ENCODE measurements at regions not wholly inside any gene's neighbourhood (a gene's known extent, or its start where the extent isn't known, plus 50 kb on each side); places are given as distances from the start of the nearest gene placed in this dataset.

DNA sequence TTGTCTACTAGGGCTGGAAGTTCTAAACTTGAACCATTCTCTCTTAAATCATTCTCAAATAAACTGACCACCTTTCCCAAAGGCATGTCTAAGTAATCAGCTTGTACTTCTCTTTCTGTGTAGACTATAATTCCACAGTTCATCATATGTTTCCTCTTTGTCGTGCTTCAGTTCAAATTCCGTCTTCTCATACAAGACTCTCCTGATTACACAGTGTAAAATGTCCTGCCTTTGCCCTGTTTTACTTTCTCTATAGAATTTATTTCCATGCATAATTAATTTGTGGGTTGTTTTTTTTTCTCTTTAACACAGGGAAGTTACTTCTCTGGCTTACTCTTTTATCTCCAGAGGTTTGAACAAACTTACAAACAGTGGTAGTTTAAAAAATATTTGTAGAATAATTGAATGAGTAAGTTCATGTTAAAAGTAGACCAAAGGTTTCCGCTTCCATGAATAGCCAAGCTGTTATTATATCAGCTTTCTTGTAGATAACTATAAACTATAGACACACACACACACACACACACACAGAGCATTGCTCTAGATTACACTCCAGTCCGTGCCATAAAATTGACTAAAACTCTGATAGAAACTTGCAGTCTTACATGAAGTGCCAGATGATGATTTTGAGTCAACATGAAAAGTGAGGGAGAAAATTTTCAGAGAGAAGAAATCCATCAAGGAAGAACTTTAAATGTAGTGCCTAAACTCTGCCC lies 119.0 kb downstream of the SUCNR1 start:
- no peak for DNase-seq (ENCODE audit: low read depth)

DNA sequence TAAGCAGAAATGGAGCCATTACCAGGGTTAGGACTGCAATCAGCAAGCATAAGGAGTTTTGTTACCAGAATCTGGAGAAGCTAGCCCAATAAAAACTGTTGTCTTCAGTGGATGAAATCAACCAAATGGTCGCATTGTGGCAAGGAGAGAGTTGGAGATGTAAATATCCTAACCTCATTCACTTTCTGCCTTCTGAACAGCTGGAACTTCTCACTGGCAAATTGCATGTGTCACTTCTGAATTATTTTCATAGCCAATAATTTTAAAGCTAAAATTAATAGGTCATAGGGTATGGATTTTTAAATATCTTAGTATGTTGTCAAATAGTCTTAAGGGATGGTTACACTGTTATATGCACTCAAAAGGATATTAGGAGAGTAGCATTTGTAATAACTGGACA lies 121.6 kb downstream of the SUCNR1 start:
- no peak for DNase-seq (ENCODE audit: low read depth)

DNA sequence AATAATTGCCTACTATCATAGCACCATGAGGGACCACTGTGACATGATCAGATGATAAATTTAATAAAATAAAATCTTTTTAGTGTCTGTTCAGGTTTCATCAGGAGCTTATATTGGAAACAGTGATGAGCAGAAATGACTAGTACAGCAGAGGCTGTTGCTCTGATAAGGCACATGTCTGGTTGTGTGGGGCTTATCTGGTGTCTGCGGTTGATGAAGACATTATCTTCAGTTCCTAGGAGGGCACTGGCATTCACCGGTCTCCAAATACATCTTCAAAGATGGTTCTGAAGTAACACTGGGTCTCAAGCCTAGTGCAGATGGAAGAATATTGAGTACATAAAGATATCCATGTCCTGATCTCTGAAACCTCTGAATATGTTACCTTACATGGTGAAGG lies 125.3 kb downstream of the SUCNR1 start:
- no peak for DNase-seq (ENCODE audit: low read depth)

DNA sequence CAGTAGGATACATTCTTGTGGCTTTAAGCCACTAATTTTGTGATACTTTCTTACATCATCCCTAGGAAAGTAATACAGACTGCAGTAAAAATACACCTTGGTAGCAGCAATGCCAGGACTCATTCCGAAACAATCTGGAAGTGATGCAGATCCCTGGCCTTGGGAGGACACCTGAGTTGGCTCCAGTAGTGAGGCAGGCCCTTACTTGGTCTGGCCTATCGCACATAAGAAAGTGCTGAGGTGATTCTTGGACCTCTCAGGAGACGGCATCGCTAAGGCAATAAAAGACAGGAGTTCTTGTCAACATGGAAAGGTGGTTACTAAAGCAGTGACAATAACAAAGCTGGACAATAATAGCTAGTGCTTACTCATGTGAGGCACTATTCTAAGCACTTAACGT lies 126.5 kb downstream of the SUCNR1 start:
- no peak for DNase-seq (ENCODE audit: low read depth)

DNA sequence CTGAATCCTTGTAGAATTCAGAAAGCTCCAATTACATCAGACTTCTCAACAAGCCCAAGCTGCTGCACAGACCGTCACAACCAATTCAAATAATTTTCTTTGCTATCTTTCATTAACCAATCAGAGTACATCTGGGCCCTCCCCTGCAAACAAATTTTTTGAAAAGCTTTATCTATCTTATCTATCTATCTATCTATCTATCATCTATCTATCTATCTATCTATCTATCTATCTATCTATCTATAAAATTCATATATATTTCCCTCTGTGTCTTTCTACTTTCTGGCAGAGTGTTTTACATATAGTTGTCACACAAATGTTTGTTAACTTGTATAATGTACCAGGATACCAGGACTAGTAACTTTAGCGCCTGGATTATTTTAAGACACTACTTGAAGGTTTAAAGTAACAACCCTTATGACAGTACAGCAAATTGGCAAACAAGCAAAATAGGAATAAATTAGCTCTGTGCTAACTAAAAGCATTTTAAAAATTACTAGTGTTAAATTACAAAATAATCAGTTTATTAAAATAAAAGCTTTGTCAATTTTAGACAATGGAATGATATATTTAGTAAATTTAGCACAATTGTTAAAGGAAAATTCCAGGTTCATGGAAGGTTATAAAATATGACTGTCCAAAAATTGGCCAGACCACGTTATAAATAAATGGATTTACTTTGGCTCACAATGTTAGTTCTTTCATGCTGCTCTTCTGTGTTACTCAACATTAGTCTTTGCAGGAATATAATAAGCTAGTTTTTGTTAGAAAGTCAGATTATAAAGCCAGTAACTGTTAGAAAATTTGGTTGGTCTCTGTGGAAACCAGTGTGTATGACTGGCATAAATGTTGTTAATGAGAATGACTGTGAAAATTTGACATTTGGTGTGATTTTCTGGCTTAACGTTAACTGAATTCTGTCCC lies 138.6 kb downstream of the SUCNR1 start:
- DNase-seq (ENCODE audit: low read depth) = no peak

DNA sequence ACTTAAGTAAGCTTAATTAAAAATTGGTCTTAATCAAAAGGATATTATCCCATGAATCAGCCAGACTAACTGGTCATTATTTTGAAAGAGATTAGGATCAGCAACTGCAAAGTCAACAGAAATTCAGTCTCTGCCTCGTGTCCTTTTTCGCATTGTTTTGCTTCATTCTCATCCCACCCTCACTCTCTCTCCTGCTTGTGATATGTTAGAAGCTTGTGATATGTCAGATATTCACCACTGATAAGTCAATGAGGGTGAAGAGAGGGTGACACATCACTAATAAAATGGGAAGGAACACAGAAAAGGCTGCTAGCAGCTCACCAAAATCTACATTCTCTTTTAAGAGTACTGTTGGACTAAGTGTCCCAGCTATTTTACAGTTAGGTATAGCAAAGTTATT lies 146.1 kb downstream of the SUCNR1 start:
- no peak for DNase-seq (ENCODE audit: low read depth)

DNA sequence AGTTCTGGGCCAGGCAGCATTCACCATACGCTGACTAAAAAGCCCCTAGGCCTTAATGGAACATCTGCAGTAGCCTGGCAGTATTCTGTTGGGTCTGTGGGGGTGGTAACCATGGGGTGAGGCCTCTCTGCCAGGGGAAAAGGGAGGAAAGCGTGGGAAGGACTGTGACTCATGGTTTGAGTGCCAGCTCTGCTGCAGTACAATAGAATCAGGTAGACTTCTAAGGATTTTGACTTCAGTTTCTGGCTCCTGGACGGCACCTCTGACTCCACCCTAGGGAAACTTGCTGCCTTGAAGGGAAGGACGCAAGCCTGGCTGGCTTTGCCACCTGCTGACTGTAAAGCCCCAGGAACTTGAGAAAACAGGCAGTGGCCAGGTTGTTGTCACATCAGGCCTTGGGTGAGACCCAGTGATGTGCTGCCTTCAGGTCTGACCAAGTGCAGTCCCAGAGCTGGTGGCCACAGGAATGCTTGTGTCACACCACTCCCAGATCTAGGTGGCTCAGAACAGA lies 148.6 kb downstream of the SUCNR1 start:
- DNase-seq (ENCODE audit: low read depth) = no peak

DNA sequence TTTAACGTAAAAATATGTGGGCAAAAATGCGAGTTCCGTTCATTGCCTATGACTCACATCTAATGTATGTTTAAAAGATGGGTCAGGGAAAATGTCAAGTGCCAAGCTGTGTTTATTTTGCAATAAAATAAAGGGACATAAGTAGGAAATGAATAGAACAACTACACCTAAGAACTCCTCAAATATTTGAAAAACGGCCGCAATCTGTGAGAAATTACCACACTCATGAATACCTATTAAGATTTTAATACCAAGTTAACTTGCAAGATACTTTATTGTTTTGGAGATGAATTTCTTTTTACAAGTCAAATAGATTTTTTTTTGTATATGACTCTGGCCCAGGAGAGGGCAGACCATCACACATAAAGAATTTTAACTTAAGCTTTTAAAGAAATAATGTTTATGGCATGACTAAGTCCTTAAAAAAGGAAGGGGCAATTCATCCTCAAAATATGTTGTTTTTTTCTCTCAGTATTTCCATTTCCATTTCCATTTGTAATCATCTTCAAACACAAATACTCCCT lies 152.7 kb downstream of the SUCNR1 start:
- DNase-seq (ENCODE audit: low read depth) = no peak

DNA sequence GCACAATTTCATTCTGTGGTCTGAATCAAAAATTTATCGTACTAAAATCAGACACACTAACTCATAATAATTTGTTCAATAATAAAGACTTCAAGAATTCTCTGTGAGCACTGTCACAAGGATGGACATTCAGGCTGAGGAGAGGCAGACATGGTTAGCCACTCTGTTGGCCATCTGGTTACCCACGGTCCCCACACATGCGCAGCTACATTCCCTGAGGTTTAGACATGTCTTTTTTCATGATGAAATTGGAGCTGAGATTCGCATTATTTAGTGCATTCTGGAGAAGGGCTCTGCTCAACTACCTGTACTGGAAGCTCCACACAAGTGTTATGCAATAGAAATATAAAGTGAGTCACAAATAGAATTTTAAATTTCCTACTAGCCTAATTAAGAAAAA lies 156.9 kb downstream of the SUCNR1 start:
- DNase-seq (ENCODE audit: low read depth) = no peak

DNA sequence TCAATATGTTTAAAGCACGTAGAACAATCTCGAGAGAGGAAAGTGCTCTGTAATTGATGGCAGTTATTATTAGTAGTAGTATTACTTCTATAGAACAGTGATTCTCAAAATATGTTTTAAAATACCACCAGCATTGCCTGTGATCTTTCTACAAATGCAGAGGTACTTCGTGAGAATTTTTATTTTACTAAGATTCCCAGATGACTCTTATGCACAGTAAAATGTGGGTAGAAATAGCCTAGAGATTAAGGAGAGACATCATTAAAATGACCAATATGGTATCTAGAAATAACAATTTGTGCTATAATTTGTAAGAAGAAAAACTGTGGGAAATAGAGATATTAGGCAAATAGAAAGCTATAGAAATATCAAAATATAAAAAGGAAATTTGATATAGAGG lies 157.9 kb downstream of the SUCNR1 start:
- DNase-seq (ENCODE audit: low read depth) = no peak

DNA sequence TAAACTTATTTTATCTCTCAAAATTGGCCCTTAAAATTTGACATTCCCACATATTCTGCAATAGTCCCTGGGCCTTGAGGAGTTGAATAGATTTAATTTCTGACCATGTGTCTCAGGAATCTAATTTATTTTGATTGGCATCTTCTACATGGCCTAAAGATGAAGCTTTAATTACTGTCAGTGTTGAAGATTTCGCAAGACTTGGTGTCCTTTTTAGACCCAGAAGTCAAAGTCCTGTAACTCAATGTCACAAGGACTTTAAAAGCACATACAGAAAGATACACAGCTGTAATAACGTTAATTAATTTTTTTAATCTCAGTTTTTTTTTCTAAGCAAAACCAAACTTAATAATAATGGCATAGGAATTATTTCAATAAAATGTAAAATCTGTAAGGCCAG lies 163.9 kb downstream of the SUCNR1 start:
- no peak for DNase-seq (ENCODE audit: low read depth)

DNA sequence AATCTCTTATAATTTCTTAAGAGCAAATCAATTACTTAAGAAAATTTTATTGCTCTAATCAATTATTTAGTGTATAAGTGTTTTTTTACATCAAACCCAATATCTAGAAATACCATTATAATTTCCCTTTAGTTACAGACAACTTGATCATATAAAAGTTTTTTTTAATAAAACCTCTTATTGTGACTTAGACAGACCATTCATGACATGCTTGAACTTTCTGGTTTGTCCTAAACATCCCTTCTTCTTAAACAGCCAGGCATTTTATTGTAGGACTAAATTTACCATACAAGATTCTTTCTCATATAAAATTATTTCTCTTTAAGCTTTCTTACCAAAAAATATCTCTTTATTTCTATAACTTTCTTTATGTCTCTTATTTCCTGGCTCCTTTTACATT lies 164.5 kb downstream of the SUCNR1 start:
- DNase-seq (ENCODE audit: low read depth) = no peak

DNA sequence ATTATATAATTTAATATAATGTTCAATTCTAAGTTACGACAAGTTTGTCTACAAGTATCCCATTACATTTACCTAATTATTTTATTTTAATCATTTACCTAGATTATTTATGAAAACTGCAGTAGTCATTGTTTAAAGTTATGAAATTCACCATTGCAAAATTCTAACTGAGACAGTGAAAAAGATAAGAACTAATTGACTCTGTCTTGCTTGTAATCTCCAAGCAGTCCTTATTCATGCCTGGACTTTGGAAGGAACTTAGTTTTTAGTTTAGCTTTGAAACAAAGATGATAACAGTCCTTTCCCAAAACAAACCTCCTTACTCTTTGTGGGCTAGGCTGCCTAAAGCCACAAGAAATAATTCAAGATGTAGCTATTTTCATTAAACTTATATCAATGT lies 165.0 kb downstream of the SUCNR1 start:
- no peak for DNase-seq (ENCODE audit: low read depth)

DNA sequence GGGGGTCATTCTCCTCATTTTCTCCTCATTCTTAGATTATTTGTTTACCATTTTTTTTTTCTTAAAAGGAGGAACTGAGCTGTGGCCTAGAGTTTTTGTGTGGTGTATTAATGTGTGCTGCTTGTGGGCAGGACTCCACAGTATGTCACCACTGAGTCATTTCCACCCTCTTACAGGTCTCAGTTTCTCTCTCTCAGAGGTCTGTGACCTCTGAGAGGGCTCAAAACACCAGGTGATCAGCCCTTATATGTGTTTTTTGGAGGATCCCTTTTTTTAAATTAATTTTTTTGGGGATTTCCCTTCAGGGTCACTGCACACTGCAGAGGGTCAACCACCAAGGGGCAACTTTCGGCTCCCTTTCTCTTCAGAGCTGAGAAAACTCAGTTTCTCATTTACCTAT lies 166.4 kb downstream of the SUCNR1 start:
- no peak for DNase-seq (ENCODE audit: low read depth)

DNA sequence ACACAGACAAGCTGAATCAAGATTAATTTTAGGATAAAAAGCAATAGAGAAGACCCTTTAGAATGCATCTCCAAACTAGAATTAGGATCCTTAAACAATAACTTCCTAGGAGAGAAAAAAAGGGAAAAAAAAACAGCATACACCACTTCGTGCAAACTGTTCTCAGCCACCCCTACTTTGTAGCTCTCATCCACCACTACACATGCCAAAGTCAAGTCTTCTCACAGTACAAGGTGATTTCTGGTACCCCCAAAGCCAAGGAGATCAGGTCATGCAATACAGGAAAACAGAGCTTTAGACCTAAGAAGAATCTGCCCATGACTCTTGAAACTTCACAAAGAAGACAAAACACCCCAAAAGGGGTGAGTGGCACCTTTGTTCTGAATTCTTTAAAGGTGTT lies 166.9 kb downstream of the SUCNR1 start:
- DNase-seq (ENCODE audit: low read depth) = no peak

DNA sequence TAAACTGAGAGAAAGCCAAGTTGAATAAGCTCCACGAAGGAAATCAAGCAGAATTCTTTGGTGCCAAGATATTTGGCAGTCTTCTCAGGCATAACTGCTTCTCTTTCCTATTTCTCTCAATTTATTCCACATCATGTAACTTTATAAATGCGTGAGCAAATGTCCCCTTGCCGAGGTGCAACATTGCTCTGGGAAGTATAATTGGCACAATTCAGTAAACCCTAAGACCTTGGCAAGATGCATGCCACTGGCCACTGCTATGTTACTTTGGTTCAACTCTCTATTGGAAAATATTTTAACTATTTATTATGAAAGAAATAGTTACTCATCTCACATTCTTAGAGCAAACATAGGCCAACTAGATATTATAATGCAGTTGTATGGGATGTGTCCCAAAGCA lies 170.2 kb downstream of the SUCNR1 start:
- DNase-seq (ENCODE audit: low read depth) = no peak

DNA sequence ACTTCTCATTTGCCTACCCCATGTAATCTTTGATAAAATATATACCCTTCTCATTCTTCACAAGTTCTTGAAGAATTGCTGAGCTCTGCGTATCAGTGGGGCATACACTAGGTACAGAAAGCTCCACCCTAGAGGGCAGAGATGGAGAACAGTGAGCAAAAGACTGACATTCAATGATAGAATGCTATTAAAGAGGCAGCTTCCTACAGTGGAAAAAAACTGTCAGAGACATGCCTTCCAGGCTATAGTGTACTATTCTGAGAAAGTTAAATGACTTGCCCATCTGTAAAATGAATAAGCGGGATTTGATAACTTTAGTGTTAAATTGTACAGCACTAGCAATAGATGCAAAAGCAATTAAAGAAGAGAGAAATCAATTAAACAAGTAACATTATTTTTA lies 172.8 kb downstream of the SUCNR1 start:
- no peak for DNase-seq (ENCODE audit: low read depth)

DNA sequence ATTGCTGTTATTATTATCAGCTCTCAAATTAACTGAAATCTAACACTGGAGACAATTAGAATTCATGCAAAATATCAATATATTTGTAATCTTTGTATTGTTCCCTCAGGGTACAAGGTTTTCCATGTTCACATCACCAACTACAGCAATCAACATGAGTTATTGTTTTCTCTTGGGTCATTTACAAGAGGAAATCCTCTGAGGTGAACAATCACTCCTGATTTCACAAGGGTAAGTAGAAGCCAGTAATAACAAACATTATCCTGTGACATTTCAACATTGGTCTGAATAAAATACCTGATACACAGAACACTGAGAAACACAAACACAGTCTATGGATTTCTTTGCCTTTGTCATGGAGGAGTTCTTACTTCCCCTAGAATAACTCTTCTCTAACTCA lies 174.0 kb downstream of the SUCNR1 start:
- no peak for DNase-seq (ENCODE audit: low read depth)

DNA sequence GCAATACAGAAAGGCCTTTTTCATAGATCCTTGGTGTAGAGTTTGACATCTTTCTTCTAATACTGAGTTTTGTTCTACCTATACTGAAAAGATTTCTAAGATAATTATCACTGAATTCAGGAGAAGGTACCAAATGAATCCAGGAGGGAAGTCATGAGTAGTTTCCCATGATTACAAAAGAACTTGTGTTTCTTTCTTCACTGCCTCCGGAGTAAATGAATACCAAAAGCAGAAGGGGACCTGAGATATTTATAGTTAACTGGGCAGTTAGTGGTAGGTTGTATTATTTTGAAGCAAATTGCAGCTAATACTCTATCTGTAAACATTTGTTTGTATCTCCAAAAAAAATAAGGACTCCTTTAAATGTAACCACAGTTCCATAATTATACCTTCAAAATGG lies 175.4 kb downstream of the SUCNR1 start:
- no peak for DNase-seq (ENCODE audit: low read depth)

DNA sequence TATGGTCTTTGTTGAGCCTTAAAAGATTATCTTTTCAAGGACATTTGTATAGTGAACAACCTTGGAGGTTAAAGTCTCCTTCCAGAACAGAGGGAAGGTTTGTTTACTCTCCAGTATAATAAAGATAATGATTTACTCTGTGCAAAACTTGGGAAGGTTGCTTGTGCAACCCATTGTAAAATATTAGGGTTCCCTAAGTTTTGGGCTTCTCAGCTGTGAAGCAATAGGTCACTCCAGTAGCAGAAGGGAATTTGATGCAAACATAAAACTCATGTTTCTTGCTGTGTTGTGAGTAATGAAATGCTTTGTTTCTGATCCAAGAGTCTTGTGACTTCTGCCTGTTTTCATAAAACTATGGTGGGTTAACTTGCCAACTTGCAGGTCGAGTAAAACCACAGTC lies 177.5 kb downstream of the SUCNR1 start:
- DNase-seq (ENCODE audit: low read depth) = no peak

DNA sequence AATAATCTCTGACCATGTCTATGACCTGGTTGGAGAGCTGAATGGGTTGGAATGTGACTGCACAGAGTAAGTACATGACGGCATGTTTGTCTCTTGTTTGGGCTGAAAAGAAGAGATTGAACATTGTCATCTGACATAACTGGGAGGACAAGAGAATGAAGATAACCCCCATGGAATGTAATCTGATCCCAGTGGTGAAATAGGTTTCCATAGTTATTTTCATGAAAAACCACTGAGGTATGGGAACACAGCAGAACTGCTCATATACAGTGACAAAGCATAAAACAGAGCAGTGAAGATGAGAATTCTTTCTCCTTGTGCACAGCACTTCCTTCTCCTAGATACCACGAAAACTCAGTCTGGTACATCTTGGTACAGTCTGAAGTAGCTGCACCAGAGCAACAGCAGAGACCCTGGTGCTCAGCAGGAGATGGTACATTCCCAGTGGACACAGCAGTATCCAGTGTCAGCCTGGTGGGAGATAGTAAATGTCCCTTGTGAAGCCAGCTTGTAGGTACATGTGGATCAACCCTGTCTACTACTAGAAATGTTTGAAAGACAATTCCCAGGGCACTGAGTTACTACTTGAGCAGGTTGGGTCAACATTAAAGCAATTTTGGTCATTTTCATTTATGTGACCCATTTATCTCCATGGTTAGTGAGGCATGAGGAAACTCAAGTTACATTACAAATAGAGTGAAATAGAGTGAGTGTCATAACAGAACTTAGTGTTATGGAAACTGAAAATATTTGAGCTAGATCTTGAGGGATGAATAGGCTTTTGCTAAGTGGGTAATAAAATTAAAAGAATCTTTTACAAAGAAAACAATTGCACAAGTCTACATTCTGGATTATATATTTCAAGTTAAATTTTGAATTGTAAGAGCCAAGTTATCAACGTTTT lies 178.3 kb downstream of the SUCNR1 start:
- DNase-seq (ENCODE audit: low read depth) = no peak

DNA sequence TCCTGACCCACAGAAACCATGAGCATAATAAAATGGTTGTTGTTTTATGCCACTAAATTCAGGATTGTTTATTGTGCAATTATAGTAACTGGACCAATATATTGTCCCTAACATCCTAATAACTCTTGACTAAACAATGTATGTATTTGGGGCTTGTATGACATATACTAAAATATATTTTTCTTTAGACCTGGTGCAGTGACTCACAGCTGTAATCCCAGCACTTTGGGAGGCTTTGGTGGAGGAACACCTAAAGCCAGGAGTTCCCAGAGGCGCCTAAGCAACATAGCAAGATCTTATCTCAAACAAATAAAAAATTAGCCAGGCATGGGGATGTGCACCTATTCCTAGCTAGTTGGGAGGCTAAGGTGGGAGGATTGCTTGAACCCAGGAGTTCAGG lies 180.4 kb downstream of the SUCNR1 start:
- no peak for DNase-seq (ENCODE audit: low read depth)
